GM21528 (cell line): ENCODE measurements at regions not wholly inside any gene's neighbourhood (a gene's known extent, or its start where the extent isn't known, plus 50 kb on each side); places are given as distances from the start of the nearest gene placed in this dataset.

Experiments used
- ATAC-seq: cut with Tn5 transposase; IDR thresholded peaks from one replicate; pipeline ENCODE4 v1.9.1; 2021; ENCODE audit warnings: mild to moderate bottlenecking, moderate library complexity; ENCODE audit not compliant: unreplicated experiment, low FRiP score

DNA sequence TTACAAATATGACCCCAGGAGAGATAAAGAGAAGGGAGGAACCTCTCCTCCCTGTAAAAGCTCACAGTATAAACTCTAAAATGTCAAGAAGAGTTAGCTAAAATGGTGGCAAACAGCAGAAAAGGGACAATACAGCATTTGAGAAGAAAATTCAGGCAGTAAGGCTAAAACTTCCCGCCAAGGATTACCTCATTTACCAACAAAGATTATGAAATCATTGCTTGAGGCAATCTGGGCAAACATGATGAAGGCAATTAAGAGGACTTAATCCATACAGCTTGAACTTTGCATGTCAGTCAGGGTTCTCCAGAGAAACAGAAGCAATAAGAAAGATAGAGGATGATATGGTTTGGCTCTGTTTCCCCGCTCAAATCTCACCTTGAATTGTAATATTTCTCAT is 81.4 kb downstream of the CMPK2 start:
- ATAC-seq: no peak

DNA sequence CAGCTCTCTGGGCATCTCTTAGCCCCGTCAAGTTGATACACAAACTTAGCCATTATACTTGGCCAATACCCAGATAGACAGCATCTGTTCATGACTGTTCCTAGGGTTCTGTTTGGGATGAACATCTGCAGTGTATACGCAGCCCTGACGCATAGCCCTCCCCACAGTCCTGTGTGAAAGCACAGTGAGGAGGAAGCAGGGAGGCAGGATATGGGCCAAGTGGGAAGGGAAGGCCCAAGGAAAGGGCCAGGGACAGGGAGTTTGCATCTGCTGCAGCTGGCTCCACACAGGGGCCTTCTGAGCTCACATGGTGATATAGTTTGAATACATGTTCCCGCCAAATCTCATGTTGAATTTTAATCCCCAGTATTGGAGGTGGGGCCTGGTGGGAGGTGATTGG is 80.2 kb downstream of the CMPK2 start:
- no peak for ATAC-seq

DNA sequence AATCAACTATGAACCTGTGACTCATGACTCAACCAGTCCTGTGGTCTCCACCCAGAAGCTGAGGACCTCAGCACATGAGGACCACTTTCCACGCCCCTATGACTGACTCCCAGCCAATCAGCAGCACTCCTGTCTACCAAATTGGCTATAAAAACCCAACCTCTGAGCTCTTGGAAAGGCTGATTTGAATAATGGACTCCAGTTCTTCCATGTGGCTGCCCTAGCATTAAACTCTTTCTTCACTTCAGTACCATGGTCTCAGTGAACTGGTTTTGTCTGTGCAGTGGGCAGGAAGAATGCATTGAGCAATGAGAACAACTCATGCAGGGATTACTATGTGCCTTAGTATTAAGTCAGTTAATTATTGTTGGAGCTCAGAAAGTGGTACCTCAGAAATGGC is 78.3 kb downstream of the CMPK2 start:
- no peak for ATAC-seq

DNA sequence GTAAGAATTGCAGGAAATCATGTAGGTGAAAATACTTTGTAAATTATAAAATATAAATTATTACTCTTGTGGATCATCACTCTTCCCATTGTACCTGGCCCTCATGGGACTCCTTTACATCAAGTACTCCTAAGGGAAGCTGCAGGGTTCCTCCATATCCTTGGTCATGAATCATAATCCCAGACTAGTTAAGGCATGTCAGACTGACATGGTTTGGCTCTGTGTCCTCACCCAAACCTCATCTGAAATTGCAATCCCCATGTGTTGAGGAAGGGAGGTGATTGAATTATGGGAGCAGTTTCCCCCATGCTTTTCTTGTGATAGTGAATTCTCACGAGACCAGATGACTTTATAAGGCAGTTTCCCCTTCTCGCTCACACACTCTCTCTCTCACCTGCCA is 77.1 kb downstream of the CMPK2 start:
- no peak for ATAC-seq

DNA sequence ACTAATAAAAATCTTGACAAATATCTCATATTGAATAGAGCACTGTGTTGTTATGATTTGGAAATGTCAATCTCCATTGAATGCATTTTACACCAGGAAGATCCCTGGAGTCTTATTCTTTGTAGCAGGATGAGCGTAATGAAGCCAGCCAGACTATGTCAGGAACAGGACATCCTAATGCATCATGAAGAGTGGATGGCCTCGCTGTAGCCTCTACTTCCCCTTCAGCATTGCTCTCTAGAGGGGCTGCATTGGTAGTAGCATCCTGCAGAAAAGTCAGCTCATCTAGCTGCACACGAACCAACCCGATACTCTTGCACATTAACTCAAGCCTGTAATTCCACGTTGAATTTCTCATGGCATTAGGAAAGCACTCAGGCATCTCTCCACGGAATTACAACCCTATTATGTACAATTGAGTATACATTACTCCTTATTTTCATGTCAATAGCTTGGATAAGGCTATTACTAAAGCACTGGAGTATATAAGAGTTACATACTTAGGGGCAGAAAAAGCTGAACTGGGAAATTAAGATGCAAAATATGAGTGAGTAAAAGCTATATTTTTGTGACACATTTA is 76.1 kb downstream of the CMPK2 start:
- ATAC-seq: no peak

DNA sequence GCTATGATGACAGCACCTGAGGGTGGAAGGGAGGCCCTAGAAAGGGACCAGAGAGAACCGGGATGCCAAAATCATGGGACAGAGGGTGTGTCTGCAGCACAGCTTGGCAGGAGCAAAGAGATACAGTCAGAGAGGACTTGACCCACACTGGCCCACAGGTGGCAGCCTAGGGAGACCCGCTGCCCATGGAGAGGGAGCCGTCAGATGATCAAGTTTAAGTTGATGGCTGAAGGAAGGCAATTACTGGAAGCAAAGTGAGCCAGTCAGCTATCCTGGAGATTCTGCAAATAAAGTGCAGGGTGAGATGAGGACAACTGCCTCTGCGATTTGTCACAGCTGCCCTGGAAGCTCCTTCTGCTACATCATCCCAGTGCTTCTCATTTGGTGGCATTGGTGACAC is 74.0 kb downstream of the CMPK2 start:
- ATAC-seq: no peak

DNA sequence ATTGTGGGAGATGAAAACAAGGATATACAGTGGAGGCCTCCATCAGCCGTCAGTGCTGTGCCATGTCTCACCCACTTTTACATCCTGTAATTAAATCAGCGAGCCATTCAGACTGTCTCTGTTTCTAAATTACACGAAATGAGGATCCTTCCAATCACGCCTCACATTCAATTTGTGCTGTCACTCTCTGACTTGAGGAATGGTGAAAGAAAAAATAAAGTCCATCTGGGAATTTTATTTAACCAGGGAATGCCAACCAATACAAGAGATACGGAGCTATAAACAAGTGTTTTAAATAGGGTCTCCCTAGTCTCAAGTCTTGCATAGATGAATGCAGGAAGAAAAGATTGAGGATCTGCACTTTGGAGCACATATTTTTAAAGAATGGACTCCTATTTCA is 72.8 kb downstream of the CMPK2 start:
- no peak for ATAC-seq

DNA sequence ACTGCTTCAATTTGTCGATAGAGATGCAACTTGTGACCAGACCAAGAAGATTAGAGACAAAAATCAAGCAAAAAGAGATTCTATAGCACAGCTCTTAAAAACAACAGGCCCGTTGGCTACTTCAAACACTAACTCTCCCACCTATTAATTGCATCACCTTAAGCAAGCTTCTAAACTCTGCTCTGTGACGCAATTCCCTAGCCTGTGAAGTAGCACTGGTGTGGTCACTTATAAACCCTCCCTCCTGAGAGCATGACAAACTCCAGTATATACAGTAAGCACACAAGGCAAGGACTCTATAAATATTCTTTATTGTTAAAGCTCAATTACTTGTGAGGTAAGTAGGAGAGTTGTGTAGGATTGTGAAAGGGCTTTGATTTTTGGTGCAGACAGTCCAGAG is 72.3 kb downstream of the CMPK2 start:
- ATAC-seq: no peak

DNA sequence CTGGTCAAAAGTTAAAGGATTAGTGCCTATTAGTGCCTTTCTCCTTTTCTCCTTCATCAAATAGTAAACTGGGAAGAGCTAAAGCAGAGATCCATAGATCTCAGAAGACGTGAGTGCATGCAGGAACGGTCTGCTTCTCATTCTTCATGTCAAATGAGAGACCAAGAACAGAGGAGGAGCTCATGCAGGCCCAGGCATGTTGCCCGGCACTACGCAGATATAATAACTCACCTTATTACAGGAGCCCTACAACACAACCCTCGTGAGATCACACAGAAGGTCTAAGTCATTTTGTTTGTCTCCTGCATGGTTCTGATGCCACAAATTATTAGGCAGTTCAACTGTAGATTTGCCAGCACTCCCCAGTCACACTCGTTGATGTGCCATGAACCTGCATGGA is 71.8 kb downstream of the CMPK2 start:
- ATAC-seq: no peak

DNA sequence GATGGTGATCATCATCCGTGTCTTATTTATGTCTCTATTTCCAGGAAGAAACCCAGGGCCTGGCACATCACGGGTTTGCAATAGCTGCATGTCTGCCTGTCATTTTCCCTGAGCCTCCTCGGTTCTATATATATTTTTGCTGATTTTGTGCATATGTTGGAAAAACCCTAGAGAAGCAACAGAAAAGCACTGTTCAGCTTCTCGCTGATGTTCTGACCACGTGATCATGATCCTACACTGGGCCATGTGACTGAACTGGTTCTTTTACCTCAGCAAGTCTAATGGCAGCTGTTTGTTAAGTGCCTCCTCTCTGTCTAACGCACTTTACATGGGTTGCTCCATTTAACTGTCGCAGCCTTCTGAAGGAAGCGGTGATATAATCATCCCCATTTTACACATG is 71.3 kb downstream of the CMPK2 start:
- no peak for ATAC-seq
